GM19043 (cell line): ENCODE measurements at regions not wholly inside any gene's neighbourhood (a gene's known extent, or its start where the extent isn't known, plus 50 kb on each side); places are given as distances from the start of the nearest gene placed in this dataset.

Source experiments
- ATAC-seq: cut with Tn5 transposase; IDR thresholded peaks from one replicate; pipeline ENCODE4 v1.9.1; 2021; ENCODE audit warnings: low read depth; ENCODE audit not compliant: unreplicated experiment

DNA sequence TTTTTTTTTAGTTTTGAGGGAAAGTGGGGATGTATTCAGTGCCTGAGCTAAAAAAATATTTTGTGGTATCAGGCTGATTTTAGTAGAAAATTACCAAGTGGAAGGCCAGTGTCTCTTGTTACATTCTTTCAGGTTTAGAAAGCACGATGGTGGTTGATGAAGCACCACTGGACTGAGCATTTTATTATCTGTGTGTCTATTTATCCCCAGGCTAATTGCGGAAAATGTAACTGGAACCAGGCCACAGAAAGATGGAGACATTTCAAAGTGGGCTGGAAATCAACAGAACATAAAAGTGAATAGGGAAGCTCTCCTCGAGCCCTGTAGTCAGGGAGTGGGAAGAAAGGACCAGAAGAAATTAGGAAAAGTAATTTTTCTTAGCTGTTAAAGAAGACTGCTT lies 261.0 kb downstream of the STK31 start:
- no peak for ATAC-seq

DNA sequence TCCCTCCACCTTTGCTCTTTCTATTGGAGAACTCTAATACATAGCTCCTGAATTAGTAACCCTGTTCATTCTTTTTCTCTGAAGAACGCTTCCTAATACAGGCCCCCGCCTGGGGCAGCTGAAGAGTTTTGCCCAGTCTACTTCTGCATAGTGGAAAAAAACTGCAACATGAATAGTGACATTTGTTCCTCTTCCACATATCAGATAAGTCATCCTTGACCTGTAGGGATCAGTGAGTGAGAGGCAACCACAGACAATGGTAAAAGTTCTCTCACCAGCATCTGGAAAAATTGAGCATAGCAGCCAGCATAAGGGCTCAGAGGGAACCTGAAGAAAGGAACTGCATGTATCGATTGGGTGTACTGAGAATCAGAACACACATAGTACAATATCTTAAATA lies 262.0 kb downstream of the STK31 start:
- no peak for ATAC-seq

DNA sequence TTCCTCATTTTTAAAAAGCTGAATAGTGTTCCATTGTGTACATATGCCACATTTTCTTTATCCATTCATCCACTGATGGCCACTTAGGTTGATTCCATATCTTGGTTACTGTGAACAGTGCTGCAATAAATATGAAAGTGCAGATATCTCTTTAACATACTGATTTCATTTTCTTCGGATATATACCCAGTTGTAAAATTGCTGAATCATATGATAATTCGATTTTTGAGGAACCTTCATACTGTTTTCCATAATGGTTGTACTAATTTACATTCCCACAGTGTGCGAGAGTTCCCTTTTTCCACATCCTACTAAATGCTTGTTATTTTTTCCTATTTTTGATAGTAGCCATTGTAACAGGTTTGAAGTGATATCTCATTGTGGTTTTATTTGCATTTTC lies 263.2 kb downstream of the STK31 start:
- no peak for ATAC-seq

DNA sequence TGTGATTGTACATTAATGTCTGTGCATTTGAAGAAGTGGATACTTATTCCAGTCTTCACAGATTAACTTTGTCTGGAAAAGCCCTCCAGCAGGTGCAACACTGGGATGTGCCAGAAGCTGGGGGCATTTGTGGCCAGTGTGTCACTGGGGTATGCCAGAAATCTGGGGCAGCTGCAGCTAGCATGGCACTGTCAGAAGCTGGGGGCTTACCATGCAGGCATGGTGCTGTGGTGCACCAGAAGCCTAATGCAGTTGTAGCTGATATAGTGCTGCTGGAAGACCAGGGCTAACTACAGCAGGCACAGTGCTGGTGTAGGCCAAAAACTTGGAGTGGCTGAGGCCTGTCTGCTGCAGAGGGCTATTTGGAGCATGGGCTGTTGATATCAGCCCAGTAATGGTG lies 270.1 kb downstream of the STK31 start:
- ATAC-seq: no peak

DNA sequence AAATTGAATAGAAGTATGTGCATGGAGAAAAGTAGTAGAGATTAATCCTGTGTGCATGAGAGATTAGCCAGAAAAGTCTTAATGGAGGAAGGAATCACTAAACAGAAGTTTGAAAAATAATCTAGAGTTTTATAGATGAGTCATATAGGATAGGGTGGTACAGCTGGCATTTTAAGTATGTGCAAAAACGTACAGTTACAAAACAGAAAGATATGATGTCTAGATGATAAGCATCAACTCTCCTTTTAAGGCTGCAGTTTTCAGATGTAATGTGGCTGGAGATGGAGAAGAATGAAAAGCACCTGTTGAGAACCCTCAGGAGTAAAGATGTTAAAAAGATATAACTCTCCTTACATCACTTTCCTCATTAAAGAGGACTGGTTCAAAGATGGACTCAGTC lies 271.3 kb downstream of the STK31 start:
- no peak for ATAC-seq

DNA sequence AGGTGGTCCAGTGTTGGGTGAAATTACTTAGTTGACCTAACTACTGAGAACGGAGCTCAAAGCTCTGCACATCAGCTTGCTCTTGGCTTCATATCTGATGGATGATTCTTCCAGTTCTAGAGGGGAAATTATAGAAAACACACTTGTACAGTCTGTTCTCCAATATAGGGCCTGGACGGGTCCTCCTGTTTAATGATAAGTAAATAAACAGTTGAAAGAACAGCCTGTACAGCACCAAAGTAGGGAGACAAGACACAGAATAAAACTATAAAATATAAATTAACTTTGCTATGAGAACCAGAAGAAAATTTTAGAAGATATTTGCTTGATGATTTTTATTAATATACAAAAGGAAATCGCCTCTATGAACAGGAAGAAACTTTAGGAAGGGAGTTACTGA lies 271.7 kb downstream of the STK31 start:
- ATAC-seq: no peak

DNA sequence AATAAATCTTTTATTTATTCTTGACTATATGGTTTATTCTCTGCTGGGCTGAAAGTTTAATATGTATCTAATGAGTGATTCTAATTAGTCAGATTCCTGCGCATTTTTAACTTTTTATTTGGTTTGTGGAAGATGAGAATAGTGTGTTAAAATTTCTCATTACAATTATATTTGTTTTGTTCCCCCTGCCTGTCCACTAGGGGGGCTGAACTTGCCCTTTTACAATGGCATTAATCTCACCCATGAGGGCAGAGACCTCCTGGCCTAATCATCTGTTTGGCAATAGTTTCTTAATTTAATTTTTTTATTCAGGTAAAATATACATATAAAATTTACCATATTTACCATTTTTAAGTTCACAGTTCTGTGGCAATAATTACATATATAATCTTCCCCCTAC lies 278.5 kb upstream of the NPY start:
- no peak for ATAC-seq

DNA sequence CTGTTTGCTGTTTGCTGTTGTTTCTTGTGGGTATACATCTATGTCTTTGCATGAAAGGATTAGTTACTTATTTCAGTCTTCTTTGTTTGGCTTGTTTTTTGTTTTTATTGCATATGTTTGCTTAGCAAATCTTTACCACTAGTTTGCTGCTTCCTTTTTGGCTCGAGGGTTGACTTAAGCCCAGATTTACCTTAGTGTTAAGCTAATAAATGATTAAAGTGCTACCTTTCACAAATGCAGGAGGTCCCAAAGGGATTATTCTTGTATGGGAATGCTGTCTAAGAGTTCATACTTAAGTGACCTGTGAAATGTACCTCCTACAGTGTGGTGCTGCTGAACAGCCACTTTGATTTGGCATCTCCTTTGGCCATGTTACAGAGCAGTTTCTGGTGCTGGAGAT lies 273.5 kb upstream of the NPY start:
- ATAC-seq: no peak

DNA sequence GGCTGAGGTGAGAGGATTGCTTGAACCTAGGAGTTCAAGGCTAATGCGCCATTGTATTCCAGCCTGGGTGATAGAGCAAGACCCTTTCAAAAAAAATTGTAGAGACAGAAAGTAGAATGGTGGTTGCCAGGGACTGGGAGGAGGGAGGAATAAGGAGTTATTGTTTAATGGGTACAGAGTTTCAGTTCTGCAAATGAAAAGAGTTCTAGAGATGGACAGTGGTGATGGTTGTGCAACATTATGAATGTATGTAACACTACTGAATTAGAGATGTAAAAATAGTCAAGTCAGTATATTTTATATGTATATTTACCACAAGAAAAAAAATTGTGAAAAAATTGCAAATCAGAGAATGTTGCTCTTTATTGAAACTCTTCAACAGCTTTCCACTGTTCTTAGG lies 266.5 kb upstream of the NPY start:
- ATAC-seq: no peak

DNA sequence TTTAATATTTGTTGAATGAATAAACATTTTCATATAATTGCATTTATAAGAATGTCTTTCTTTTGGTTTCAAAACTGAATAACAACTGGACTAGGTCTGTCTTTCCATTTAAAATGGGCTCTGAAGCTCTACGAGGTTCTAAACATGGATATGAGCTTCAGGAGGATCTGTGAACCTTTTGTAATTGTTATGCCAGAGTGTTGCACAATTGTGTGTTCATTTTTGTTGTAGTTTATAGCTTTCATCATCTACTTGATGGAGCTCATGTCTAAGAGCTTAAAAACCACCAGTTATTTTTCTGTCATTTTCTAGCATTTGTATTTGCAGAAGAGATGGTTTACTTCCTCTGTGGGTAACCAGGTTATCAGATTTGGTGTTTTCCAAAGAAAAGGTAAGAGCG lies 265.7 kb upstream of the NPY start:
- no peak for ATAC-seq

DNA sequence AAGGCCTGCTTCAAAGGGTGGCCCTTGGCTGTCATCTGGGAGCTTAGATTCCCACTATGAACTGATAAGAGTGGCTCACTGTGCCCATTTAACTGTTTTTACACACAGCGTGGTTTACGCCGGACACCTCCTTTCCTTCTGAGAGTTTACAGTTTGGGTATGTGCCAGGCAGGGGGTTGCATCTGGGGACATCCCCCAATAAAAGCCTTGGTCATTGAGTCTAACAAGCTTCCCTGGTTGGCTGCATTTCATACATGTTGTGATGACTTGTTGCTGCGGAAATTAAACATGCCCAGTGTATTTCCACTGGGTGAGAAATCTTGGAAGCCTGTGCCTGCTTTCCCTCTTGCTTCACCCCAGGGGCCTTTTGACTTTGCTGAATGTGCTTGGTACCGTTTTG lies 264.1 kb upstream of the NPY start:
- no peak for ATAC-seq

DNA sequence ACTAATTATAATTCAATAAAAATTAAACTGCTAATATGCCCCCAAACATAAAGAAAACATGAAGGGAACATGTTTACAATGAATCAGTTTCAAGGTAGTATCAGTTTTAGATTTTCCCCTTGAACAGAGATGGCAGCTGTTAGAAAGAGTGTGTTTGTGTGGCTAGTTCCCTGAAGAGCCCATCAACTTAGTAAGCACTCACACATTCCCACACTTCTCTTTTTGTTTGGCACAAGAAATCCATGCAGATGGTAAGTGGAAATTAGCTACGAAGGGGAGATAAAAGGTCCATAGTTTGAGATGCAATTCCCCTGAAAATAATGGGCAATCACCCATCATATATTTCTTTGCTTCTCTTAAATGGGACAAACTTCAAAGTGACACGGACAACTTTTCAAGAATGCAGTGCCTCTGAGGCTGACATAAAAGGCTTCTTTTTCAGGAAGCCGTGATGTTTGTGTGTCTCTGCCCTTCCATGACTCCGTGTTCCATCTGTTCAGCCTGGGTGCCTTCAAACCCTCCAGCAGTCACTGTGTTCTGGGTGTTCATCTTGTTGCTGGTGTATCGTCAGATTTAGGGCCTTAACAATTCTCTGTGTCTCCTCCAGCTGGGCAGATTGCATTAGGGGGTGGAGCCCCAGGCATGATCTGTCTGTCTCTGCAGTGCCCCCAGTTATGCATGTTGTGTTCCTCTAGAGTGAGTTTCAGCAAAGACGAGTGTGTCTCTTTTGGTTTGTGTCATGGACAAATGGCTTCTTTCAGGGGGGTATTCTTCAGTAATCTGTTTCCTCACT lies 259.5 kb upstream of the NPY start:
- ATAC-seq: no peak

DNA sequence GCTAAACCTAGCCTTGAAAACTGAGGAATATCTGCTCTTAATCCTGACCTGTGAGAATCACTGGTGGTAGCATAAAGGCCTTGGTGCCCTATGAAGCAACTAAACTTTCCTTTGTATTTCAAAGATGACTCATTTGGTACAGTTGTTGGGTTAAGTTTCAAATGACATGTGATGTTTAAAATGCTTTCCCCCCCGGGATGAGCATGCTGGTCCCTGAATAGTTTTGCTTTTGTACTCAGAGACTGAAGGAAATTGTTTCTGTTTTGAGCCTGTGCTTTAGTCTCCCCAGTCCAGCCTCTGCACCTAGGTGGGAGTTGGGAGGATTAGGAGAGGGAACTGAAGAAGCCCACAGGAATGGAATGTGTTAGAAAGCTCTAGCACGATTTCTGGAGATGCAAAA lies 258.9 kb upstream of the NPY start:
- no peak for ATAC-seq

DNA sequence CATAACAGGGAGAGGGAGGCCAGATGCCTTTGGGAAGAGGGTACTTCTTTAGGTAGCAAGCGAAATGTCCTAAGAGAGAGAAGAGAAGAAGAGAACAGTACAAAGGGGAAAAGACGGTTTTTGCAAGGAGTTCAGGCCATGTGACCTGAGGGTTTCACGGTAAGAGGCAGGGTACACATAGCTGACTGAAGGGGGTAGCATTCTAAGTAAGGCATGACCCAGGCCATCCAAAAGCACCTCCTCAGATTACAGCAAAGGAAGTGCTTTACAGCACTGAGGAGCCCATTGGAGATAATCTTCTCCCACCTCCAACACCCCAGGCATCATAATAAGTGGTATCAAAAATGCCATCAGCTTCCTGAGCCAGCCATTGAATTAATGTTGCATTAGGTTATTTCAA lies 258.2 kb upstream of the NPY start:
- no peak for ATAC-seq

DNA sequence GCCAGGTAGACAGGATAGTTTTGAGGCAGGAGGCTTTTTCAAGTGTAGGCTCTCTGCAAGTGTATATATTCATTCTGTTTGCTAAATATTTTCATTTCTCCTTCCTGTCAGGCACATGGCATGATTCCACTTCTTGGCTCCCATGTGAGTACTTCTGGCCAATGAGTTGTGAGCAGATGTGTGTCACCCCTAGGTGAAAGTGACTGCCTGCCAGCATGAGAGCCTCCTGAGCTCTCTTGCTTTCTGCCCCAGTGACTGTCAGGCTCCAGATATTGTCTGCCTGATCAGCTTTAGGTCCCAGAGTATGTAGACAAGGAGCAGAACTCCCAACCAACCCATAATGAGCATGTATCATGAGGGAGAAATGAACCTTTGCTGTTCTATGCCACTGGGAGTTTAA lies 257.6 kb upstream of the NPY start:
- no peak for ATAC-seq

DNA sequence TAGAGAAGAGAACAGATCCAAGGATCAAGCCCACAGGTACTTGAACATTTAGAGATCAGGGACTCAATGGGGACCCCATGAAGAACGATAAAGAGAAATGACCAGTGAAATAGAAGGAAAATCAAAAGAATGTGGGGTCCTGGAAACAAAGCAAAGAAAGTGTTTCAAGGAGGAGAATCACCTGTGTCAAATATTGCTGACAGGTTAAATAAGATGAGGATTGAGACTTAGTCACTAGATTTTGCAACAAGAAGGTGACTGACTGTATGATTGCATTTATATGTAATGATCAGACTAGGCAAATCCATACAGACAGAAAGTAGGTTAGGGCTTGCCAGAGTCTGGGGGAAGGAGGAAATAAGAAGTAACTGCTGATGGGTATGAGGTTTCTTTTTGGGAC lies 254.9 kb upstream of the NPY start:
- no peak for ATAC-seq

DNA sequence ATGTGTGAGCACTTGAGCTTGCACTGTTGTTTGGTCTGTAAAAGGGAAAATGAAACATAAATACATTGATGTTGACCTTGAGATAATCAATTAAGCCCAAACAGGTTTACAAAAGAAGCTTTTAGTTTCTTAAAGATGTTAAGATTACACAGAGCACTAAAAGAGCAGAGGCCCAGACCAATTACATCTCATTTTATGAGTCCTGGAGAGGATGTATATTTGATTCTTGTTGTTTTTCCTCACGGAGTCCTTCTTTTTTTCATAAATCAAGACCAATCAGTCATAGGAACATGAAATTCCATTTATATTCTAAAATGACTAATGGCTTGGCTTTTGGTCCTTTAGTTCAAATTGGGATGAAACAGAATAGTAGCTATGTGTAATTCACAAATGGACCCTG lies 249.7 kb upstream of the NPY start:
- ATAC-seq: no peak

DNA sequence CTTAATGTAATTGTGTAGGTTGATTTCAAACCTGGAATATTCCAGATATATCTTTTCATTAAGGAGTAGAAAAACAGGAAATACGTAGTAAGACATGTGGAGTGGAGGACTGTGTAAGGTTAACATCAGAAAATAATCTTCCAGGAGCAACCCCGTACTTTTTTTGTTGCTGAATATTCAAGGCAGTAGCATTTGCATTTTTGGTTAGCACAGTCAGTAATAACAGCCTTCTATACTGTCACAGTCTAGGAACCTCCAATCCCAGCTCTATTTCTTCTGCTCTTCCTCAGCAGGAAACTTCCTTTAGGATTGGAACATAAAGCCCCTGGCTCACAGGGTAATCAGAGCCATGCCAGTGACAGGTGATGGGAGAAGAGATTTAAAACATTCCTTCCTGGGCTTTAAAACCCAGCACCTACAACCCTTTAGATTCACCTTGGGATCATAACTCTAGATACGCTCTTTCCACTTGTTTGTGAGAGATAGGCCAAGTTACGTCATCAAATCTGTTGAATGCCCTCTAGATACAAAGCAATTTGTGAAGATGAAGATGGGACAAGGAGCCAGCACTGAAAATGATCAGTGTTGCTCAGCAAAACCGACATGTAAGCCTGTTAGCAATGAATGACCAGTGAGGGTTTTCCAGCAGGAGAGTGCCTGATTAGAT lies 248.5 kb upstream of the NPY start:
- no peak for ATAC-seq

DNA sequence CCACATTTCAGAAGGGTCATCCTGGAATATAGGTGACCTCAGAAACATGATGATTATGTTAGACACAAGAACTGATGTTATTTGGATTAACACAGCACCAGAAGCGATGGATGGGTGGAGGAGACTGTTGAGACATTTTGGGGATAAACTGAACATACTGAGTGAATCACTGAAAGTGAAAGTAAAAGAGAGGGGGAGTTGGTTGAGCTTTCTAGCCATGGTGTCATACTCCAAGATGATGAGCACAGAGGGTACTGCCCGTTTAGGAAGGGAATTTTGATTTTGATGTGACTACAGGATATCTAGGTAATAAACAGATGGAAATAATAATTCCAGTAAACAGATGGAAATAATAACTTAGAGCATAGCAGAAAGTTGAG lies 248.0 kb upstream of the NPY start:
- ATAC-seq: no peak

DNA sequence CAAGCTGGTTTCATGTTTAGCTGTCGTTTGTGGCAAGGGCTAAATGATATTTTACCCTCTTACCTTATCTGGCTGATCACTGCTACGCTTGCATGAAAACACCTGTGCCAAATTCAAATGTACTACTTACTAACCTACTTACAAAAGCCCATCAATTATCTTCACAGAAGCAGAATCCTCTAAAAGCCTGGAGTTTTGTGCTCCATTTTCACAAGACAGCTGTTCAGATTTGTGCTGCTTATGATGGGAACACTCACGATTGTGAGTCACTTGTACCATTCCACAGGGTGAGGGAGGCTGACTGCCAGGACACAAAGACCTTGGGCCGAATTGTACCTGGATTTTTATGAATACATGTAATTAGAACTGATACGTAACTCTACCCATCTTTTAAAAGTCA lies 245.0 kb upstream of the NPY start:
- no peak for ATAC-seq

DNA sequence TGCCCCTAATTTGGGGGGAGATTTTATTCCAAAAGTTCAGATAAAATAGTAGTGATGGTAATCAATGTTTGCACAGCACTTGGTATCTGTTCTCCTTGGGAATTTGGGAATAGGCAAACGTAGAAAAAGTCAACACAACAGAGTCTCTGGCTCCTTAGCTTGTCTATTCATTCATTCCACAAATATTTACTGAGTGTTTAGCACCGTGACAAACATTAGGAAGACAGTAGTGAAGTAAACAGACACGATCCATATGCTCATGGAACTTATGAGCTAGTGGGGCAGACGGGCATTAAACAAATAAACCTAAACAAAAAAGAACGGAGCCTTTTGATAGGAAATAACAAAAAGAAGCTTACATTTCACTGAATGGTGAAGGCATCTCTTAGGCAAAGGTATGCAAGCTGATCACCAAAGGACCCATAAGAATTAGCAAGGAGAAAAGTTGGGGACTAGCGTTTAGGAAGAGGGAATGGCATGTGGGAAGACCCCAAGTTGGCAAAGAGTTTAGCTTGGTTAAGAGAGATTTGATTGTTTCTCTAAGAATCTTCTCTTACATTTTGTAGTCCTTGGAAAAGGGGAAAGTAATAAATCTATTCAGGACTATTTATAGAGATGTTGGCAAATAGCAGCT lies 243.9 kb upstream of the NPY start:
- ATAC-seq: no peak

DNA sequence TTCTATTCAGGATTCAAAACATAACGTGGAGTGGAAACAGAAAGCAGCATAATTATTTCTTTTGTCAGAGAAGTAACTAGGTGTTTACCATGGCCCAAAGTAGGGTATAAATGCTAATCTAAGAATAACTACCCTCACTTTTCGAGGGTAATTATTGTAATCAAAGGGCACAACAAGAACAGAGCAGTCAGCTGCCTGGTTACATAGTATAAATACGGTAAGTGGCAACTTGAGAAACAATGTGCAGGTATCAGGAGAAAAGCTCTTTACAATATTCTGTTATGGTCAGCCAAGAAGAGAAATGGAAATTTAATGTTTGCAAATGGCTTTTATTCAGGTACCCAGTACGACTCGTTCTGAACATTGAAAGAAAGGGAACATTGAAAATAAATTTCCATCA lies 242.0 kb upstream of the NPY start:
- ATAC-seq: no peak
